K562 (cell line): ENCODE measurements at regions not wholly inside any gene's neighbourhood (a gene's known extent, or its start where the extent isn't known, plus 50 kb on each side); places are given as distances from the start of the nearest gene placed in this dataset.

ENCODE experiments used
- BHLHE40 ChIP-seq: IDR thresholded peaks from 2 replicates; pipeline ENCODE4 v1.6.1; 2011; ENCODE audit warnings: low read length, improper control_type of control experiment
- CCNT2 ChIP-seq: IDR thresholded peaks from 2 replicates; pipeline ENCODE4 v1.6.1; 2011; ENCODE audit warnings: borderline replicate concordance, low read depth, mild to moderate bottlenecking, moderate library complexity, mixed read lengths, low read length; ENCODE audit not compliant: insufficient read length; ENCODE audit errors: extremely low read depth
- CEBPB ChIP-seq: fragments of 450-650 bp; IDR thresholded peaks from 2 replicates; pipeline ENCODE4 v1.6.1; 2016; ENCODE audit warnings: missing genetic modification characterization, missing compliant biosample characterization
- CTBP1 ChIP-seq: fragments of 450-650 bp; IDR thresholded peaks from 2 replicates; pipeline ENCODE4 v1.6.1; 2016; ENCODE audit warnings: borderline replicate concordance
- CXXC5 ChIP-seq: fragments of 250-450 bp; sonication (Bioruptor Pico); IDR thresholded peaks from 2 replicates; pipeline ENCODE4 v1.8.0; 2022; ENCODE audit warnings: inconsistent platforms, mild to moderate bottlenecking, moderate library complexity
- EGR1 ChIP-seq: fragments of 450-650 bp; conservative IDR thresholded peaks from 2 replicates; pipeline ENCODE4 v1.6.1; 2017; ENCODE audit warnings: mild to moderate bottlenecking
- ETV1 ChIP-seq: fragments of 450-650 bp; conservative IDR thresholded peaks from 2 replicates; pipeline ENCODE4 v1.6.1; 2016; ENCODE audit warnings: missing genetic modification characterization, control low read depth, low read depth, missing compliant biosample characterization
- IRF2 ChIP-seq: sonication (generic); formaldehyde crosslinking; IDR thresholded peaks from 2 replicates; pipeline ENCODE4 v1.8.1; 2022; ENCODE audit warnings: mild to moderate bottlenecking, missing genetic modification reagents
- KAT7 ChIP-seq: sonication (generic); formaldehyde crosslinking; IDR thresholded peaks from 2 replicates; pipeline ENCODE4 v1.8.0; 2022; ENCODE audit warnings: missing genetic modification reagents, mild to moderate bottlenecking, borderline replicate concordance
- KDM1A ChIP-seq, 2 experiments: fragments of 450-650 bp; IDR thresholded peaks; 2 replicates each; pipeline ENCODE4 v1.6.1; 2016; ENCODE audit warnings: mild to moderate bottlenecking in 2 of 2
- MCM2 ChIP-seq: fragments of 450-650 bp; IDR thresholded peaks from 2 replicates; pipeline ENCODE4 v1.6.1; 2017; ENCODE audit warnings: low read depth, mild to moderate bottlenecking
- MCM3 ChIP-seq: fragments of 450-650 bp; IDR thresholded peaks from 2 replicates; pipeline ENCODE4 v1.6.1; 2016
- MECOM ChIP-seq: fragments of 250-450 bp; sonication (Bioruptor Pico); IDR thresholded peaks from 2 replicates; pipeline ENCODE4 v1.8.0; 2022; ENCODE audit warnings: inconsistent platforms
- MYC ChIP-seq, 2 experiments: fragments of 250-450 bp in 1 of 2; sonication (Bioruptor Pico) in 1 of 2; IDR thresholded peaks; 2 replicates each; pipeline versions ENCODE4 v1.5.1 to v1.6.1; 2012 to 2021; ENCODE audit warnings: low read depth in 2 of 2, borderline replicate concordance in 1 of 2, improper control_type of control experiment in 1 of 2, low read length in 1 of 2, mild to moderate bottlenecking in 1 of 2, moderate library complexity in 1 of 2
- NCOA4 ChIP-seq: fragments of 450-650 bp; IDR thresholded peaks from 2 replicates; pipeline ENCODE4 v1.6.1; 2018; ENCODE audit warnings: mild to moderate bottlenecking; ENCODE audit not compliant: partially characterized antibody
- NR4A1 ChIP-seq, 2 experiments: fragments of 250-450 bp in 1 of 2; fragments of 450-650 bp in 1 of 2; sonication (Bioruptor Pico) in 1 of 2; IDR thresholded peaks; 2 replicates each; pipeline versions ENCODE4 v1.4.0 to v1.6.1; 2016 to 2020; ENCODE audit warnings: mild to moderate bottlenecking in 2 of 2, missing compliant biosample characterization in 1 of 2, missing genetic modification characterization in 1 of 2, moderate library complexity in 1 of 2
- SIX5 ChIP-seq, 2 experiments: IDR thresholded peaks; 2 replicates each; pipeline ENCODE4 v1.6.1; 2011; ENCODE audit warnings: low read length in 2 of 2, borderline replicate concordance in 1 of 2, low read depth in 1 of 2, mild to moderate bottlenecking in 1 of 2, moderate library complexity in 1 of 2; ENCODE audit not compliant: insufficient read depth in 1 of 2
- ZBTB1 ChIP-seq: sonication (generic); formaldehyde crosslinking; IDR thresholded peaks from 2 replicates; pipeline ENCODE4 v1.8.1; 2023; ENCODE audit warnings: missing genetic modification reagents, low read depth, mild to moderate bottlenecking, borderline replicate concordance
- ZNF143 ChIP-seq: sonication (generic); formaldehyde crosslinking; IDR thresholded peaks from 2 replicates; pipeline ENCODE4 v1.9.0; 2022; ENCODE audit warnings: mild to moderate bottlenecking, missing genetic modification reagents
- ZNF324 ChIP-seq: fragments of 250-450 bp; sonication (Bioruptor Pico); IDR thresholded peaks from 2 replicates; pipeline ENCODE4 v1.4.0; 2020; ENCODE audit warnings: mild to moderate bottlenecking
- TF ChIP-seq, protein P1 (sequence below): fragments of 450-650 bp; IDR thresholded peaks from 2 replicates; pipeline ENCODE4 v1.6.1; 2016; ENCODE audit warnings: borderline replicate concordance
- TF ChIP-seq, protein P2 (sequence below): fragments of 250-450 bp; sonication (Bioruptor Pico); IDR thresholded peaks from 2 replicates; pipeline ENCODE4 v1.8.0; 2021; ENCODE audit warnings: mild to moderate bottlenecking, moderate library complexity
- TF ChIP-seq, protein P3 (sequence below): sonication (generic); formaldehyde crosslinking; IDR thresholded peaks from 2 replicates; pipeline ENCODE4 v1.8.1; 2022; ENCODE audit warnings: missing genetic modification reagents

DNA sequence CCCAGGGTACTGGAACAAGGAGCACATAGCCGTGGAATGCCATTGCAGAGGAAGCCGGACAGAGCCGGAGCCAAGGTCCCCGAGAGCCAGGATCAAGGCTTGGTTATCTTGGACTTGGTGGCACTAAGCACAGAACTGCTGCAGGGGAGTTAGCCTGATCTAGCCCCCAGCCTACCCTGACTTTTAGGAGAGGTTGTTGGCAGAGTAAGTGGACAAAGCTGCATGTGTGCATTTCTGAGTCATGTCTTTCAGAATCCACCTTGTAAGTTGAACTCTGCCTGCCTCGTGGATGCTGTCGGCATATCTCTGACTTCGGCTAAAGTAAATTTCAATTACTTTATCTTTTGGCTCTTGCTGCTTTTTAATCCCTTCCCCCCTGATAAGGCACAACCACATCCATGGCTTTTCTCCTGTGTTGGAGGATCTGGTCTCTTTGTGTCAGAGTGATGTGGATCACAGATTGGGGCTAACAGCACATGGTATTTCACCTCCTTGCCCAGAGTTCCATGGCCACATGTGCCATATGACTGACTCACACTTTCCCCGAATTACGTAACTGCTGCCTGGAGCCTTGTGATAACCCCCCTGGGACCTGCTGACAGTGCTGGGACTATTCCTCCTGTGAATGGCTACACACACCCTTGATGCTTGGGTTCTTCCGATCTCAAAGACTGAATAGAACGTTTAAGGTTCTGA is 240.3 kb downstream of the EMP1 start (continued):
- no peak for TF ChIP-seq ETV1 (tag)
- no peak for TF ChIP-seq NR4A1 (CRISPR knock-in tag; IDR thresholded peaks at IDR 0.05)
- peak; percentile 41; the same call in 1 of the 2 replicates for TF ChIP-seq NR4A1 (tag; IDR thresholded peaks at IDR 0.05)
- TF ChIP-seq, protein P1, sequence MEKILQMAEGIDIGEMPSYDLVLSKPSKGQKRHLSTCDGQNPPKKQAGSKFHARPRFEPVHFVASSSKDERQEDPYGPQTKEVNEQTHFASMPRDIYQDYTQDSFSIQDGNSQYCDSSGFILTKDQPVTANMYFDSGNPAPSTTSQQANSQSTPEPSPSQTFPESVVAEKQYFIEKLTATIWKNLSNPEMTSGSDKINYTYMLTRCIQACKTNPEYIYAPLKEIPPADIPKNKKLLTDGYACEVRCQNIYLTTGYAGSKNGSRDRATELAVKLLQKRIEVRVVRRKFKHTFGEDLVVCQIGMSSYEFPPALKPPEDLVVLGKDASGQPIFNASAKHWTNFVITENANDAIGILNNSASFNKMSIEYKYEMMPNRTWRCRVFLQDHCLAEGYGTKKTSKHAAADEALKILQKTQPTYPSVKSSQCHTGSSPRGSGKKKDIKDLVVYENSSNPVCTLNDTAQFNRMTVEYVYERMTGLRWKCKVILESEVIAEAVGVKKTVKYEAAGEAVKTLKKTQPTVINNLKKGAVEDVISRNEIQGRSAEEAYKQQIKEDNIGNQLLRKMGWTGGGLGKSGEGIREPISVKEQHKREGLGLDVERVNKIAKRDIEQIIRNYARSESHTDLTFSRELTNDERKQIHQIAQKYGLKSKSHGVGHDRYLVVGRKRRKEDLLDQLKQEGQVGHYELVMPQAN, result no peak; the same call in 1 of the 2 replicates
- no peak for TF ChIP-seq EGR1
- no peak for TF ChIP-seq MCM2
- no peak for TF ChIP-seq SIX5 (IDR thresholded peaks at IDR 0.05; ENCODE audit: borderline replicate concordance in 1 of 2, insufficient read depth in 1 of 2, low read depth in 1 of 2, low read length in 2 of 2)
- peak; percentile 78 for TF ChIP-seq MYC (IDR thresholded peaks at IDR 0.05; ENCODE audit: low read depth, low read length)
- TF ChIP-seq MYC (CRISPR knock-in tag; IDR thresholded peaks at IDR 0.05; ENCODE audit: borderline replicate concordance, low read depth), result no peak
- peak; percentile 88 for TF ChIP-seq CEBPB (tag)
- TF ChIP-seq KAT7, result no peak
- TF ChIP-seq, protein P2, sequence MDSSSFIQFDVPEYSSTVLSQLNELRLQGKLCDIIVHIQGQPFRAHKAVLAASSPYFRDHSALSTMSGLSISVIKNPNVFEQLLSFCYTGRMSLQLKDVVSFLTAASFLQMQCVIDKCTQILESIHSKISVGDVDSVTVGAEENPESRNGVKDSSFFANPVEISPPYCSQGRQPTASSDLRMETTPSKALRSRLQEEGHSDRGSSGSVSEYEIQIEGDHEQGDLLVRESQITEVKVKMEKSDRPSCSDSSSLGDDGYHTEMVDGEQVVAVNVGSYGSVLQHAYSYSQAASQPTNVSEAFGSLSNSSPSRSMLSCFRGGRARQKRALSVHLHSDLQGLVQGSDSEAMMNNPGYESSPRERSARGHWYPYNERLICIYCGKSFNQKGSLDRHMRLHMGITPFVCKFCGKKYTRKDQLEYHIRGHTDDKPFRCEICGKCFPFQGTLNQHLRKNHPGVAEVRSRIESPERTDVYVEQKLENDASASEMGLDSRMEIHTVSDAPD, result no peak
- TF ChIP-seq, protein P3, sequence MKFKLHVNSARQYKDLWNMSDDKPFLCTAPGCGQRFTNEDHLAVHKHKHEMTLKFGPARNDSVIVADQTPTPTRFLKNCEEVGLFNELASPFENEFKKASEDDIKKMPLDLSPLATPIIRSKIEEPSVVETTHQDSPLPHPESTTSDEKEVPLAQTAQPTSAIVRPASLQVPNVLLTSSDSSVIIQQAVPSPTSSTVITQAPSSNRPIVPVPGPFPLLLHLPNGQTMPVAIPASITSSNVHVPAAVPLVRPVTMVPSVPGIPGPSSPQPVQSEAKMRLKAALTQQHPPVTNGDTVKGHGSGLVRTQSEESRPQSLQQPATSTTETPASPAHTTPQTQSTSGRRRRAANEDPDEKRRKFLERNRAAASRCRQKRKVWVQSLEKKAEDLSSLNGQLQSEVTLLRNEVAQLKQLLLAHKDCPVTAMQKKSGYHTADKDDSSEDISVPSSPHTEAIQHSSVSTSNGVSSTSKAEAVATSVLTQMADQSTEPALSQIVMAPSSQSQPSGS (CRISPR knock-in tag), result no peak
- TF ChIP-seq MECOM, result no peak
- TF ChIP-seq MCM3, result no peak
- TF ChIP-seq CXXC5 (CRISPR knock-in tag), result peak; percentile 40; the same call in 1 of the 2 replicates
- TF ChIP-seq ZNF143, result no peak
- TF ChIP-seq ZNF324 (CRISPR knock-in tag), result no peak
- no peak for TF ChIP-seq IRF2 (CRISPR knock-in tag)
- TF ChIP-seq BHLHE40, result peak; percentile 66
- peak; percentile 84 for TF ChIP-seq CCNT2
- TF ChIP-seq CTBP1, result peak; percentile 73; the same call in 1 of the 2 replicates
- TF ChIP-seq NCOA4, result no peak
- no peak for TF ChIP-seq ZBTB1 (CRISPR knock-in tag)
- TF ChIP-seq KDM1A (IDR thresholded peaks at IDR 0.05), result peak; percentile 78 to 83; a peak in 3 of 4 replicates
